ENCODE measurements at regions not wholly inside any gene's neighbourhood (a gene's known extent, or its start where the extent isn't known, plus 50 kb on each side); places are given as distances from the start of the nearest gene placed in this dataset.

DNA sequence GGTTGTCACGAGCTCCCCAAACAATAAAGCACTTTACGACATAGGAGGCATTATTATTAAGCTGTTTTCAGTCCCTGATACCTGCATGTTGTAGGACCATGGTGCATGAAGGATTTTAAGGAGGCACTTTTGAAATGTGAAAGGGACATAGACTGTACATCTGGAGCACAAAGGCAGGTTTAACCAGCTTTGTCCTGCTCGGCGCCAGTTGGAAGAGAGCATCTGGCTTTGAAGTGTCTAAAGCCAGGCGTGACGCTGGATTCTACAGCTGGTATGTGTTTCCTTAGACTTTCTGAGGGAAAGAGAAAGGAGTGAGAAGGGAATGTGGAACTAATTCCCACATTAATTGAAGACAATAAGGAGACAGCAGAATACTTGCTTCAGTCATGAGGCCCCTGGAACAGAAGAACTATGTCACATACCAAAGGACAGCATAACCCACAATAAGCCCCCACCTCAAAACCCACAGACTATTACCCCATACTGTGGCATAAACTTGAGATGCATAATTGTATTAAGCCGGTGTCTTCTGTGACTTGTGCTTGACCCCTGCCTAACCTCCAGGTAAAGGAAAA is 381.0 kb upstream of the MEX3C start:
- DNase-seq (ENCODE audit: low read depth in 2 of 3, low spot score in 1 of 3), result no peak

DNA sequence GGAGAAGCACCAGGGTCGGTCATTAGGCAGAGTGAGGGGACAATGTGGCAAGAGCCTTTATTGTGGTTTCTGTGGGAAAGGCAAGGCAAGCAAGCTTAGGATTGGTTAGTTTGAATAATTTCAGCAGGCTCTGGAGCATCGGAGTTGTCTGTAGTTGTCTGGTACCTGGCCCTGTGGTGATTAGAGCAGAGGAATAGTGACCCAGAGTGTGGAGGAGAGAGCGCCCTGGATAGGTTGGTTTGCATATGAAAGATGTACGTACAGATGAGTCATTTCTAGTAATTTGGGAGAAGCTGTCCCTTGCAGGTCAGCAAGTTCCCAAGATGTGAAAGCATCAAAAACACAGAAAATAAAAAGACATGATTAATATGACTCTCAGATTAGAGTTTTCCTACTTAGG is 383.1 kb upstream of the MEX3C start:
- no peak for DNase-seq (ENCODE audit: low read depth in 2 of 3, low spot score in 1 of 3)

DNA sequence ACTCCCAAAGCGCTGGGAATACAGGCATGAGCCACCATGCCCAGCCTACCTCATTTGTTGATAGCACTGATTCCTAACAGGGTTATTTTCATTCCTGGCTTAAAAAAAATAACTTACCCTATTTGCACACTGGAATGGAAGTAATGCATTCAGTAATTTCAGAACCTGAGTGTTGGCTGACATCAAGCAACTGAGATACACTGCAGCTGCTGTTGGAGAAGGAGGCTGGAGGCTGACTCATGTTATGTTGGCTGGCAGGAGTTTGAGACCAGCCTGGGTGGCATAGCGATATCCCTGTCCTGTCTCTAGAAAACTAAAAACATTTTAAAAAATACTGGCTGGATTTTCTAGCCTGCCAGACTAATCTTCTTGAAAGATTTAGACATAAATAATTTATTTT is 385.1 kb upstream of the MEX3C start:
- no peak for DNase-seq (ENCODE audit: low read depth in 2 of 3, low spot score in 1 of 3)

DNA sequence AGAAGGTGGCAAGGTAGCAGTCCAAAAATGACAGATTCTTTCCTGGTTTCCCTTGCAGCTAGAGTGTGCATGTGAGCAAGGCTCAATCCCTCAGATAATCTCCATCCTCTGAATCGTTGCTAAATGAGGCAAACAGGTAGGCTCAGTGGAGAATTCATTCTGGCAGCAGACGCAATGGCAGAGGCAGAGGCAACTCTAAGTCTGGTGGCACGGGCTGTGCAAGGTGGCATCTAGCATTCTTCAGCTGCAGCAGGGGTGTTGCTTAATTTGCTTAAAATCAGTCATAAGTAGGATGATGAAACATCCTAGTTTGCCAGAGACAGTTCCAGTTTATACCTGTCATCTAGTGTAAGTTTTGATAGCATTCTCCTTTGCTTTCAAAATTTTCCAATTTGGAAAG is 391.1 kb upstream of the MEX3C start:
- DNase-seq (ENCODE audit: low read depth in 2 of 3, low spot score in 1 of 3), result no peak

DNA sequence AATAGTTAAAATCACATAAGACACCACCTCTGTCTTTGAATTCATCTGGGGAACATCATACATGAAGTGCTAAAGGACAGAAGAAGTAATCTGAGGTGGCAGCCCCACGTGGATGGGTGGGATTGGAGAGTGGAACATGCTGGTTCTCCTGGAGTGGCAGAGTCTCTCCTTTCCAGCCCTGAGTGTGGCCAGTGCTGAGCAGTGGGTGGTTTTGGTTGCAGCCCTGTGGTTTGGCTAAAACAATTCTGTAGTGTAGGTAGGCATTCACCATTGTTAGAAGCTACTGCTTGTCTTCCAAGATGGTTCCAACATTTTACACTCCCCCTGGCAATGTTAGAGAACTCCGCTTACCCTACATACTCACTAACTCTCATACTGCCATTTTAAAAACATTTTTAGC is 396.4 kb upstream of the MEX3C start:
- DNase-seq (ENCODE audit: low read depth in 2 of 3, low spot score in 1 of 3), result no peak

DNA sequence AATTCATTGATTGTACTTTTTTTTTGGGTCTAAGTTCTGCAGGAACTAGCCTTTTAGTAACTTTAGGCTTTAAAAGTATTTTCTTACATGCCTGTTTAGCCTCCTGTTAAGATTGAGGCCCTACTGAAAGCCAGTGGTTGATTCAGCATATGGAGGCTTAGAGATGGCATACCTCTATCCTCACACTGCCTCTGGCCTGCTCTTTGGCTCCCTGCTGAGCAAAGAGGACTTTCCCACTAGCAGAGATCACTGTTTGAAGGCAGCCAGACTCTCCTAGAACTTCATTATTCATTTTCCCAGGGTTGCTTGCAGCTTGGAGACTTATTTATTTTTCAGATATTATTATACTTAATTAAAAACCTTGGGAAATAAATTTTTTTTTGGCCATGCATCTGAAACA is 405.6 kb upstream of the MEX3C start:
- no peak for DNase-seq (ENCODE audit: low read depth in 2 of 3, low spot score in 1 of 3)

DNA sequence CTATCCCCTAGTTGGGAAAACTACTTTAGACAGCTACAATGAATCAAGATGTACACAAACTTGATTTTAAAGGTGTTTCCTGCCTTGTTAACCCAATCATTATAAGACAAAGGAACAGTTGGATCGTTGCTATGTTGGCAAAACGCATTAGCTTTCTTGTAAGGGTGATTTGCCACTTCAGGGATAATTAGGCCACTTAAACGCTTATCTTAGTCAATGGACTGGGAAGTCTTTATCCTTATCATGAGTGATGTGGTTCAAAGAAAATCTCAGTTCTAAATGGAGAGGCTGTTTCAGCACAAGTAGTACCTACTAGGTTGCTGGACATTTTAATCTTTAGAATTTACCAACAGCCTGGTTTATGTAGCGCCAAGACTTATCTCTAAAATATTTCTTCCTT is 406.1 kb upstream of the MEX3C start:
- no peak for DNase-seq (ENCODE audit: low read depth in 2 of 3, low spot score in 1 of 3)

DNA sequence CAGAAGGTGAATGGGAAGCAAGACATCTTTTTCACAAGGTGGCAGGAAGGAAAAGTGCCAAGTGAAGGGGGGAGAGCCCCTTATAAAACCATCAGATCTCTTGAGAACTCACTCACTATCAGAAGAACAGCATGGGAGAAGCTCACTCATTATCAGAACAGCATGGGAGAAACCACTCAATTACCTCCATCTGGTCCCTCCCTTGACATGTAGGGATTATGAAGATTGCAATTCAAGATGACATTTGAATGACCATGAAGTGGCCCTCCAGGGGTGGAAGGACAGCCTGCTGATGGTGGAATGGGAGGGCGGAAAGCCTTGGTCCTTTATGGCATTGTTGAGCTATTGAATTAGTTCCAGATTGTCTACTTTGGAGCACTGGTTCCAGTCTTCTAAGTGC is 413.0 kb upstream of the MEX3C start:
- DNase-seq (ENCODE audit: low read depth in 2 of 3, low spot score in 1 of 3), result no peak

DNA sequence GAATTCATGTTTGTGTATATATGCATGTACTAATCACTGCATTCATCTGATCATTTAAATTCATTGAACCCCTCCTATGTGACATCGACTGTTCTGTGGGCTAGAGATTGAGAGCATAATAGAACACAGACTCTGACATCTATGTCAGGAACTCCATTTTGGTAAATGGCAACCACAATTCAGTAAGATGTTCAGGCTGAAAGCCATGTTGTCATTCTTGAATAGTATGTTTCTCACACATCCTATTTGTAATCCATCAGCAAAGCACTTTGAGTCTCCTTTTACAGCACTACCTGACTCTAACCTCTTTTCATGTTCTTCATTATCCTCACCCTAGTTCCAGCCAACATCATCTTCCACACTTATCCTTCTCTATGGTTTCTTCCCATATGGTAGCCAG is 413.8 kb upstream of the MEX3C start:
- no peak for DNase-seq (ENCODE audit: low read depth in 2 of 3, low spot score in 1 of 3)

DNA sequence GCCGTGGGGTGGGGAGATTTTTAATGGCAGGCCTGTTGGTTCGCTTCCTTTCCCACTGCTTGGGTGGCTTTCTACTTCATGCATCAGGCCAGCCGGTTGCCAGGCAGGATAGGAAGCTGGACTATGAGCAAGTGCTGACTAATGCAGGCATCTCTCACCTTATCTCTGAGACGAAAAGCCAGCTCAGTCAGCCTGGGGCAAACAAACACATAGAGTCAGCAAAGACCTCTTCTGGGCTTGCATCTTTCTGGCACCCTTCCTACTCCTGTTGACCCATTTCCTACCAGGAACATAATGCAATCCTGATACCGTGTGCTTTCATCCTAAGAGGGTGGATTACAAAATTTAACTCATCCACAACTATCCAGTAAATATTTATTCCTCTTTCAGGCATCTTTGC is 416.6 kb upstream of the MEX3C start:
- no peak for DNase-seq (ENCODE audit: low read depth in 2 of 3, low spot score in 1 of 3)

DNA sequence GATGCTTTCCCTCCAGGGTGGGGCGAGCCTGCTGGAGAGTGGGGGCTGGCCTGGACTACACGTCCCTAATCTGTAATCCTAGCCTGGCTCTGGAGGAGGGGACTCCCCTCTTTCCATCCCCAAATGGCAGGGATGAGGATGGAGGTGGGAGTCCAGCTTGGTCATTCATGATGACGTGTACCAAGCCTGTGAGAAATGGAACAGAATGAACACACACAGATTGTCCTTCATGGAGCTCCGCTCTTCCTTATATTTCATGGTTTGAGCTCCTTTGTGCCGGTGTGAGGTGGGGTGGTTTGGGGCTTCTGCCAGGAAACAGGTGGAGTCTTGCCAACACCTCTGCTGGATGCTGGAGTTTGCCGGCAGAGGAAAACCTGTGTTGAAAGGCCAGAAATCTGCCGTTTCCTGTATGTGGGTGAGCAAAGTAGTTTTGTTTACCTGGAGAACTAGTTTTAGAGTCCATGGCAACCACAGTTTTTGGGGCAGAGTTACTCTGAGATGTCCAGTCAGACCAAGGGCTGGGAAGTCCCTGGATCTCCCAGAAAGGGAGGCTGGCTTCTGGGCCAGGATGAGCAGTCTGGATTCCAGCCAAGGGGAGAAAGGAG is 417.6 kb upstream of the MEX3C start:
- no peak for DNase-seq (ENCODE audit: low read depth in 2 of 3, low spot score in 1 of 3)

DNA sequence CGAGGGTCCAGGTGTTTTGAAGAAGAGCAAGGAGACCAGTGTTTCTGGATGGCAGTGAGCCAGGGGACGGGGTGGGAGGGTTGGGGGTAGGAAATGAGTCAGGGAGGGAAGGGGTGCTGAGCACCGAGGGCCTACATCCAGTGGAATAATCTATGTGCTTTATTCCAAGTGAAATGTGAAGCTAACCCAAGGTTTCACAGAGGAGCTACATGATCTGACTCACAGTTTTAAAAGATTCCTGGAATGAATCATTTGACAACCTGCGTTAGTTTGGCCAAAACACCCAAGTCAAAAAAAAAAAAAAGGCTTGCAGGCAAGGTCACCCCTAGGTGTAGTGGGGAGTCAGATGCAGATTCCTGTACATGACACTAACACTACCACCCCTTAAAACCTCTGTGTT is 419.7 kb upstream of the MEX3C start:
- DNase-seq (ENCODE audit: low read depth in 2 of 3, low spot score in 1 of 3), result no peak

DNA sequence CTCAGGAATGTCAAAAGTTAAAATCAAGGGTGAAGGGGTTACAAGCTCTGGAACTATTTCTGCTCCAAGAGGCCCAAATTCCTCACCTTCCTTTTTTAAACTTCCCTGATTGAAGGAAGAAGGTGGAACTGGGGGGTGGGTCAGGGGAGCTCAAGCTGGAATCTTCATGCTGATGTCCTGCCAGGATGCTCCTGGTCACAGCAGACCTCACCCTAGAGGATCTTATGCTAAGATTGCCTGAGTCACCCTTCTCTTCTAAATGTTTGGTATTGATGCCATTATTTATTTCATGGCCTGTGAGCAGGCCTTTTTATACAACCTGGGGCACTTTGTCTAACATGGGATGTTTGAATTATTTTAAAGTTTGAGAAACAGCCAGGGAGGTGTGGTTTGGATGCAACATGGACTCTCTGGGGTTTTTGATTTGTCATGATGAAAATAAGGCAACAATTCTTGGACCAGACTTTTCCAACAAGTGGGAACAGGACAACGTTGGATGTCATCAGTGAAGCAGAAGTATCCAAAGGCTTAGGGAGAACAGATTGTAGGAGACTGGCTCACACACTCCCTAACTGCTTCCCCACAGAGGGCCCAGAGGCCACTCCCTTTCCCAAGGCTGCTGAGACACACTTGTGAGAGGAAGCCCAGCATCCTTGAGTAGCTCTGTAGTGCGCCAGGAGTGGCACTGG is 420.2 kb upstream of the MEX3C start:
- no peak for DNase-seq (ENCODE audit: low read depth in 2 of 3, low spot score in 1 of 3)

DNA sequence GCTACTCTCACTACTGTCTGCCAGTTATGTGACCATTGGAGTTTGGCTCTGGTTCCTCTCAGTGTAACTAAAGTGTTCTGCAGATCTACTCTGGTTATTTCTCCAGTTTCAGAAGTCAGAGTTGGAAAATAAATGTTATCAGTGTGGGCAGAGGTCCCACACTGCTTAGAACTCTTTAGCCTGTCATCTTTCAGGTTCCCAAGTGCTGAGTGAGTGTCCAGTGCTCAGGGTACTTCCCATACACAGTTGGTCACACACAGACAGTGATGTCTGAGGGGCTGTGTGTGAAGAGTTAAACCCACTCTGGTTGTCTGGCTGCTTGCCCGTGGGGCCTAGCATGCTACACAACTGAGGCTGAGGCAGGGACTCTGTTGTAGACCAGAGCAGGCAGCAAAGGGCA is 421.8 kb upstream of the MEX3C start:
- no peak for DNase-seq (ENCODE audit: low read depth in 2 of 3, low spot score in 1 of 3)

DNA sequence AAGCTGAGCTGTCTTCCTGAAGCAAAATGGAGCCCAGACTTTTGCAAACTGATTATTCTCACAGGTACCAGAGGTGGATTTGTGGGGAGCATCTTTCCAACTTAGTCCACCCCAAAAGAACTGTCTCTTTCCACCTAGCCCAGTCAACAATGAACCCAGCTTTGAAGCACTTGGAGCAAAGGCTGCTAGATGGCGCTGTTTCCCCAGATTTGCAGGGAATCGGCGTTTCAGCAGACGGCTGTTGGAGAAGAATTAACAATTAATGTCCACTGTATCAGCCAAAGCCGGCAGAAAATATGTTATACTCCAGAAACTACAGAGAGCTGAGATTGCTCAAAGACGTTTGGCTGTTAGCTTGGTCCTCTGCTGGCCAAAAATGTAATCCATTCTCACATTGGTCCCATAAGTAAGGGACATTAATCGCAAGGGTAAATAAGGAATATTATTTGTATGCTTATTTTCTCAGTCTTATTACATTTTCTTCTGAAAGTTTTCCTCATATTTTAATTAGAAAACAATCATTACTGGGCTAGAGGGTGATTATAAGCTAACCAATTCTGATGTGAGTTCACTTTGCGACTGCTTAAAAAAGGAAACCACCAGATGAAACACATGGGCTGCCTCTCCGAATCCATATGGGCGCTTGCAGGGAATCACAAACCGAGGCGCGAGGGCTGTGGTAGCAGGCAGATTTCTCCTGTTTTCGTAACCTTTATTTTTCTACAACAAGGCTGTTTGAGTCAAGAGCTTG is 423.8 kb upstream of the MEX3C start:
- peak; percentile 6 to 19 (median 8) for DNase-seq (ENCODE audit: low read depth in 2 of 3, low spot score in 1 of 3)

DNA sequence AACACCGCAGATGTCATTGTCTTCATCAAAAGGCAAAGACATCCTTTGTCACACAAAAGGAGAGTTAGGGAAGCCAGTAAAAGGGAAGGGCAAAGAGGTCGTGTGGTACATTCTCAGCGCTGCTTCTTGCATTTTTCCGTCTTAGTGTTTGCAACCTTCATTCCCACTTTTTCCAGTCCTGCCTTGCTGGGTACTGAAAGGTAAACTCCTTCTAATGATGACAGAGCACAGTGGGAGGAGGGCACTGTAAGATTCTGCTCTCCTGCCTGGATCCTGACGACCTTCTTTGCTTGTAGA is 424.3 kb upstream of the MEX3C start:
- no peak for DNase-seq (ENCODE audit: low read depth in 2 of 3, low spot score in 1 of 3)

DNA sequence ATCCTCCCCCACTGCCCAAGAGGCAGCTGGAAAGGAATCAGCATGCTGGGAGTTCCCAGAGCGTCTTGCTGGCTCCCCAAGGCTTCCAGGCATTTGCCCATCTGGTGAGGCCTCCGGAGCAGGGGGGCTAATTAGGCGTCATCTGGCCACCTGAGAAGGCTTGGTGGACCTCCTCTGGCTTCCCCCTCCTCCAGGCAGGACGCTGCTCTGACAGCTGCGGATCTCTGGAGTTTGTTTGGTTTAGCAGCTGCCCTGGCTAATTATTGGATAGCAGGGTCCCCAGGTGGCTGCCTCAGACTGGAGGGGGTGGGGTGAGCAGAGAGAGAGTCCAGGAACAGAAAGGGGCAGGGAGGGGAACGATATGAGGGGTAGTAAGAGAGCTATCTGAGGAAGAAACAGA is 425.2 kb upstream of the MEX3C start:
- no peak for DNase-seq (ENCODE audit: low read depth in 2 of 3, low spot score in 1 of 3)

DNA sequence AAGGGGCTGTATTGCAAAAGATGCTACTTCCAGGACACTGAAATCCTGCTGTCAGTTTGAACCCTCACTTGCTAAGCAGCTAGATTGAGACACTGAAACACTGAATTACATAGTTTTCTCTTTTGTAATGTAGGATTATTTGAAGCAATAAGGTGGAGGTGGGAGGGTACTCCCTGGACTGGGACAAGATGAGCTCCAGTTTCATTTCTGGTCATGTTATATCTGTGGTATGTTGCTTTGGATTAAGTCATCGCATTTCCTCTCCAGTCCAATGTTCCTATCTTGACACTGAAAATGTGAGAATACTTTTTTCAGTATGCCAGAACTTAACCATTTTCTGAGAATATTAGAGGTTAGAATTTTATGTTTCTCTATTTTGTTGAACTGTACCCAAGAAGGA is 426.2 kb upstream of the MEX3C start:
- no peak for DNase-seq (ENCODE audit: low read depth in 2 of 3, low spot score in 1 of 3)

DNA sequence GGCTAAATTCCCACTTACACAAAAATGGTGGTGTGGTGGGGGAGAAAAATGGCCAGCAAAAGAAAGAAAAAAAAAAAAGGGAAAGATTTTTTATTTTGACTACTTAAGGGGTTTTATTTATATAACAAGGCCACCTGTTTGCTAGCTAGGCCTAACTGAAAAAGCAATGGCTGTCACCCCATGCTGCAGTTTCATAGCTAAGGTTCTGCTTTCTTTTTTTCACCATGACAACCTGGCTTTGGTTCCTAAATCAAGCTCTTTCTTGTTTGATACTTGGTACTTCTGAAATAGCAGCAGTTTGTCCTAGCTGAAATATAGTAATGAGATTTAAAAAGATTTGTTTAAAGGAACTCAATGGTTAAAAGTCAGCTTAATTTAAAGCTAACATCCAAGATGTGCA is 433.2 kb upstream of the MEX3C start:
- no peak for DNase-seq (ENCODE audit: low read depth in 2 of 3, low spot score in 1 of 3)

DNA sequence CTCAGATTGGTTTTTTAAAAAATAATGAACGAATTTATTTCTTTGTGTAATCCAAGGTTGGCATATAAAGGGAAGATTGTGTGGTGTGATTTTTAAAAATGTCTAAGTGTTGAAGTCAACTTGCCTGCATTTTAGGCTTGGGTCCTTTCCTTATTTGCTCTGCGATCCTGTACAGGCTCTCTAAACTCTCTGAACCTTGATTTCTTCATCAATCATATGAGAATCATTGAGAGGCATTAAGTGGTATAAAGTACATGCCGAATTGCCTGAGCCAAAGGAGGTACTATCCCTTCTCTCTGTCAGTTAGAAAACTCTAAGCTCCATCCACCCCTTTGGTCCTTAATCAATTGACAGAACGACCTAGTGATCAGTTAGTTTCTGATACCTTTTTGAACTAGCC is 440.4 kb upstream of the MEX3C start:
- DNase-seq (ENCODE audit: low read depth in 2 of 3, low spot score in 1 of 3), result no peak

DNA sequence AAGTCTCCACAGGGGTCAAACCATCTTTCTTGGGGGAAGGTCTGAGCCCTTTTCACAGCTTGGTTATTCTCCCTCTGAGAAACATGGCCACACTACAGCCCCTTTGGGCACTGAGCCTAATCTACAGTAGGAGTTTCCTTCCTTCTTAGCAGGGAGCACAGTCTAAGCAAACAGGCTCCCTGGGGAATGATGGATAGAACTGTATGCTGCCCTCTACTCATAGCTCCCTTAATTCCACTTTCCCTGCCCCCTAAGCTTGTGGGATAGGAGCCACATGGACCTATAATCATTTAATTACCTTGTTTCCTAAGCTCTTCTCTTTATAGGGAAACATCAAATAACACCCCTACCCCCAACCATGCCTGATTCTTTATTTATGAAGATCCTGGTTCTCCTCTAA is 442.1 kb upstream of the MEX3C start:
- no peak for DNase-seq (ENCODE audit: low read depth in 2 of 3, low spot score in 1 of 3)

DNA sequence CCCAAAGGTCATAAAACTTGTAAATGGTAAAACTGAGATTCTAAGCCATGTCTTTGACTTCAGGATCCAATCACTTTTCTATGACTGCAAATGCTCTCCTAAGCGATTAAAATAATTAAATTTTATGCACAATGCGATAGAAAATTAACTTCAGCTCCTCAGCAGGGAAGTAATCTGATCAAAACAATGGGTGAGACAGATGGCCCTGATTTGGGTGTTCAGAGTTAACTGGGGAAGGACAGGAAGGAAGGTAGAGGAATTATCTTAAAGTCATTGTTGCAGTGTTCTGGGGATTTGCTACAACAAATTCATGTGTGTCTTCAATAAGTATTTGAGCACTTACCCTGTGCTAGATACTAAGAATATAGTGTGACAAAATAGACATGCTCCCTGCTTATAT is 446.0 kb upstream of the MEX3C start:
- DNase-seq (ENCODE audit: low read depth in 2 of 3, low spot score in 1 of 3), result no peak

DNA sequence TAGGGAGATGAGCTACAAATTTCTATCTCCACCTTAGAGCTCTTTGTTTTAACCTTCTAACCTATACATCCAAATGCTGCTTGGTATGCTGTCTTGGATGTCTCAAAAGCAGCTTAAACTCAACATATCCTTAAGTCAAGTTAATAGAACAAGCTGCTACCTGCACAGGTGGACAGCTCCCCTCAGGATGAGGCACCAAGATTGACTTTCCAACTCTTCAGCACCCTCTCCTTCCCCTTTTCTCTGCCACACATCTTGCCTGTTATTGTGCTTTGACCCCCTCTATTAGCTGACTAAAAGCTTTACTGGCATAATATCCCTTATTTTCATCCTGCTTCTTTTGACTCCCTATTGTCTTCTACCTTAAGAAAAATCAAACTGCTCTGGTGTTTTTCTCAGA is 448.1 kb upstream of the MEX3C start:
- no peak for DNase-seq (ENCODE audit: low read depth in 2 of 3, low spot score in 1 of 3)

Measured in stimulated activated CD4-positive, alpha-beta T cell treated with anti-CD3 and anti-CD28 coated beads, Interleukin-12 subunit alpha, Interleukin-12 subunit beta, amount 100 ng/mL, for 48 hours (primary cell).